NCI-H1694 treated with DMSO at 0.1 percent for 48 hours (cell line): ENCODE measurements at regions not wholly inside any gene's neighbourhood (a gene's known extent, or its start where the extent isn't known, plus 50 kb on each side); places are given as distances from the start of the nearest gene placed in this dataset.
"Not testable (repeated sequence)": the region's sequence is repeated elsewhere in the genome, so short reads cannot be mapped to it uniquely, and the experiment has no call there.

Experiments used
- DNase-seq: peaks from one replicate; lab custom pipeline; 2025; lab: John Stamatoyannopoulos, UW

GRCh38 chr1:219090607-219091006, 83.1 kb upstream of the LYPLAL1 start:
- no peak for DNase-seq

- DNase-seq: no peak
Observed at GRCh38 chr1:219092206-219092605, 81.5 kb upstream of the LYPLAL1 start.

- no peak for DNase-seq
Observed at GRCh38 chr1:219099307-219099706, 74.4 kb upstream of the LYPLAL1 start.

GRCh38 chr1:219100059-219100458, 73.6 kb upstream of the LYPLAL1 start:
- no peak for DNase-seq

- DNase-seq: not testable (repeated sequence)
Observed at GRCh38 chr1:219102466-219102865, 71.2 kb upstream of the LYPLAL1 start.

- DNase-seq: no peak
Observed at GRCh38 chr1:219105893-219106292, 67.8 kb upstream of the LYPLAL1 start.

GRCh38 chr1:219109424-219110018, 64.2 kb upstream of the LYPLAL1 start:
- no peak for DNase-seq

GRCh38 chr1:219113261-219113660, 60.4 kb upstream of the LYPLAL1 start:
- no peak for DNase-seq

GRCh38 chr1:219114014-219114413, 59.7 kb upstream of the LYPLAL1 start:
- no peak for DNase-seq

GRCh38 chr1:219119839-219120238, 53.8 kb upstream of the LYPLAL1 start:
- DNase-seq: no peak

GRCh38 chr1:219120624-219121544, 52.8 kb upstream of the LYPLAL1 start:
- DNase-seq: no peak

- DNase-seq: no peak
Observed at GRCh38 chr1:219121679-219122078, 52.0 kb upstream of the LYPLAL1 start.

- DNase-seq: no peak
Observed at GRCh38 chr1:219123036-219123435, 50.6 kb upstream of the LYPLAL1 start.
